Left lung (tissue), 4 donors: ENCODE measurements at regions not wholly inside any gene's neighbourhood (a gene's known extent, or its start where the extent isn't known, plus 50 kb on each side); places are given as distances from the start of the nearest gene placed in this dataset.

ENCODE experiments used
- ATAC-seq: fragments of 200-7000 bp; cut with Tn5 transposase; one replicate; pipeline ENCODE4 v1.9.1; 2020; ENCODE audit warnings: moderate library complexity
- DNase-seq, 4 donors: peaks; one replicate each; pipeline ENCODE4 v3.0.0-alpha.2; 2013 to 2020
- H3K27ac ChIP-seq, 2 donors: fragments of 200-600 bp; sonication (generic) in 1 of 2; one replicate each; pipeline versions ENCODE4 v1.5.0 to v1.8.0; 2020 to 2021
- H3K27me3 ChIP-seq, 2 donors: fragments of 200-600 bp; sonication (generic) in 1 of 2; one replicate each; pipeline versions ENCODE4 v1.5.0 to v1.8.0; 2020 to 2021
- H3K36me3 ChIP-seq, 2 donors: fragments of 200-600 bp; sonication (generic) in 1 of 2; one replicate each; pipeline versions ENCODE4 v1.5.0 to v1.8.0; 2020 to 2021
- H3K4me1 ChIP-seq, 2 donors: fragments of 200-600 bp; one replicate each; pipeline ENCODE4 v1.8.0; 2021
- H3K4me3 ChIP-seq, 2 donors: fragments of 200-600 bp; sonication (generic) in 1 of 2; one replicate each; pipeline versions ENCODE4 v1.5.0 to v1.8.0; 2020 to 2021; ENCODE audit warnings: mild to moderate bottlenecking in 1 of 2
- H3K9me3 ChIP-seq, 2 donors: fragments of 200-600 bp; sonication (generic) in 1 of 2; one replicate each; pipeline versions ENCODE4 v1.5.0 to v1.8.0; 2020 to 2021
- intact Hi-C, 2 donors: fragments of 100-400 bp; cut with DNase I; formaldehyde crosslinking; loops; one replicate each; pipeline versions ENCODE4 v1.11.2 to v1.14.2; 2022
- TF ChIP-seq, protein P1 (sequence below), 2 donors: fragments of 200-600 bp; sonication (generic) in 1 of 2; IDR thresholded peaks; one replicate each; pipeline versions ENCODE4 v1.5.0 to v1.8.0; 2021; ENCODE audit warnings: antibody characterized with exemption in 2 of 2
- donor health status: DM: no; HTN: yes; CAD: no.
- donor health status: DM: no; HTN: no; CAD: no.

DNA sequence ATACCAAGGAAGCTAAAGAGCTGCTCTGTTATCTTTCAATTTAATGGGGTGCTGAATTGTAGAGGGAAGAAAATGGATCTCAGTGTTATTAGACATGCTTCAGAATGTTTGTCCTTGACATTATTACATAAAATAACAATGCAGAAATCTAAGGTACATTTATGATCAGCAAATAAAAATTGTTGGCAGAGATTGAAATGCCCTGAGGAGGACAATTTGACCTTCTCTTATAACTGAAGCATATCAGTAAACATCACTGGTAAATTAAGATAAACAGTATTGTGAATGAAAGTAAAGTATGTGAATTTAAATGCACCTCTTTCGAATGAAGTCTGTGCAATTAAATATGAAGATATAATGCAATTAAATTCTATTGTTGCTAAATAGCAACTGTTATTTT, 1362.1 kb upstream of the ATXN8OS start:
- Histone ChIP-seq H3K4me3 (no peak overlapping the region), H3K36me3 (no peaks in the 10 kb centered on the region), H3K4me1 (no peaks in the 10 kb centered on the region), H3K9me3 (no peaks in the 10 kb centered on the region), H3K27ac (no peak overlapping the region), H3K27me3 (no peaks in the 10 kb centered on the region)
- intact Hi-C loops: no loop called here
- ATAC-seq: no peak
- TF ChIP-seq, protein P1, sequence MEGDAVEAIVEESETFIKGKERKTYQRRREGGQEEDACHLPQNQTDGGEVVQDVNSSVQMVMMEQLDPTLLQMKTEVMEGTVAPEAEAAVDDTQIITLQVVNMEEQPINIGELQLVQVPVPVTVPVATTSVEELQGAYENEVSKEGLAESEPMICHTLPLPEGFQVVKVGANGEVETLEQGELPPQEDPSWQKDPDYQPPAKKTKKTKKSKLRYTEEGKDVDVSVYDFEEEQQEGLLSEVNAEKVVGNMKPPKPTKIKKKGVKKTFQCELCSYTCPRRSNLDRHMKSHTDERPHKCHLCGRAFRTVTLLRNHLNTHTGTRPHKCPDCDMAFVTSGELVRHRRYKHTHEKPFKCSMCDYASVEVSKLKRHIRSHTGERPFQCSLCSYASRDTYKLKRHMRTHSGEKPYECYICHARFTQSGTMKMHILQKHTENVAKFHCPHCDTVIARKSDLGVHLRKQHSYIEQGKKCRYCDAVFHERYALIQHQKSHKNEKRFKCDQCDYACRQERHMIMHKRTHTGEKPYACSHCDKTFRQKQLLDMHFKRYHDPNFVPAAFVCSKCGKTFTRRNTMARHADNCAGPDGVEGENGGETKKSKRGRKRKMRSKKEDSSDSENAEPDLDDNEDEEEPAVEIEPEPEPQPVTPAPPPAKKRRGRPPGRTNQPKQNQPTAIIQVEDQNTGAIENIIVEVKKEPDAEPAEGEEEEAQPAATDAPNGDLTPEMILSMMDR (IDR thresholded peaks at IDR 0.05): no peak
- no peak for DNase-seq

DNA sequence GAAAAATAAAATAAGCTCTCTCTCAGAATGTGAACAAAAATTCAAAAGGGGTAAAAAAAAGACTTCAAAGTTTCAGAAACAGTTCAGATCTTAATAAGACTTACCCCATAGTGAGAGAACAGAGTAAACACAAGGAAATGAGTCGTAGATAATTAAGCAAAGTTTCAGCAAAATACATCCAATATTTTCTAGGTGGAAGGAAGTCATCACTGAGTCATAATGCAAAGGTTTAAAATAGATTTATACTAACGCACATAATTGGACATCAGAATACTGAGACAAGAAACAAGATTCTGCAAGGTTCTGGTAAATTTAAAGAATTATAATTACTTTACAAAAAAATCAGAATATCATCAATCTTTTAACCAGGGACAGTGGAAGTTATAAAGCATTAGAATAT, 1370.7 kb upstream of the ATXN8OS start:
- H3K4me1 ChIP-seq: no peaks in the 10 kb centered on the region
- DNase-seq (no peak), ATAC-seq (no peak)
- H3K4me3 ChIP-seq: no peak overlapping the region
- H3K27me3 ChIP-seq: no peaks in the 10 kb centered on the region
- no peaks in the 10 kb centered on the region for H3K9me3 ChIP-seq
- no peaks in the 10 kb centered on the region for H3K36me3 ChIP-seq
- TF ChIP-seq, protein P1 (IDR thresholded peaks at IDR 0.05): no peak
- no peak overlapping the region for H3K27ac ChIP-seq
- intact Hi-C loops: no loop called here

GRCh38 chr13:68727798-68728197, 1379.8 kb upstream of the ATXN8OS start:
- H3K4me3 ChIP-seq: no peak overlapping the region
- TF ChIP-seq, protein P1 (IDR thresholded peaks at IDR 0.05): no peak
- peaks cover 0 to 2% of the 10 kb centered on the region in 2 donors for H3K9me3 ChIP-seq
- ATAC-seq: no peak
- no peak for DNase-seq
- H3K27ac ChIP-seq: no peak overlapping the region
- no peaks in the 10 kb centered on the region for H3K36me3 ChIP-seq
- H3K4me1 ChIP-seq: no peaks in the 10 kb centered on the region
- H3K27me3 ChIP-seq: no peaks in the 10 kb centered on the region
- intact Hi-C loops: no loop called here

GRCh38 chr13:68727165-68727564, 1380.5 kb upstream of the ATXN8OS start:
- DNase-seq (no peak), ATAC-seq (no peak)
- H3K4me3 ChIP-seq: no peak overlapping the region
- no peaks in the 10 kb centered on the region for H3K36me3 ChIP-seq
- H3K4me1 ChIP-seq: no peaks in the 10 kb centered on the region
- H3K9me3 ChIP-seq: peaks cover 0 to 3% of the 10 kb centered on the region in 2 donors
- H3K27ac ChIP-seq: no peak overlapping the region
- H3K27me3 ChIP-seq: no peaks in the 10 kb centered on the region
- TF ChIP-seq, protein P1 (IDR thresholded peaks at IDR 0.05): no peak
- intact Hi-C loops: no loop called here

DNA sequence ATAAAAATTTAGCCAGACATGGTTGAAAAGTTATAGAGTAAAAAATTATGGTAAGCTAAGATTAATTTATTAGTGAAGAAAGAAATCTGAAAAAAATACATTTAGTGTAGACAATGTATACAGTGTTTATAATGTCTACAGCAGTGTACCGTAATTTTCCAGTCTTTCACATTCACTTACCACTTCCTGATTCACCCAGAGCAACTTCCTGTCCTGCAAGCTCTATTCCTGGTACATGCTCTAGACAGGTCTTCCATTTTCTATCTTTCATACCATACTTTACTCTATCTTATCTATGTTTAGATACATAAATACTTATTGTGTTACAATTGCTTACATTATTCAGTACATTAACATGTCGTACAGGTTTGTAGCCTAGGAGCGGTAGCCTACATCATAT, 1387.8 kb upstream of the ATXN8OS start:
- peaks cover 0 to 3% of the 10 kb centered on the region in 2 donors for H3K9me3 ChIP-seq
- TF ChIP-seq, protein P1 (IDR thresholded peaks at IDR 0.05): no peak
- no peaks in the 10 kb centered on the region for H3K4me1 ChIP-seq
- H3K27me3 ChIP-seq: no peaks in the 10 kb centered on the region
- H3K27ac ChIP-seq: no peak overlapping the region
- intact Hi-C loops: no loop called here
- DNase-seq: no peak
- ATAC-seq: no peak
- no peaks in the 10 kb centered on the region for H3K36me3 ChIP-seq
- no peak overlapping the region for H3K4me3 ChIP-seq
